ENCODE measurements at regions not wholly inside any gene's neighbourhood (a gene's known extent, or its start where the extent isn't known, plus 50 kb on each side); places are given as distances from the start of the nearest gene placed in this dataset.

GRCh38 chr22:26853071-26853470 lies 195.7 kb downstream of the MIAT start:
- no peaks in the 10 kb centered on the region for H3K27me3 ChIP-seq (ENCODE audit: control insufficient read depth, insufficient read depth, low read length)
- no peak for DNase-seq
- H3K36me3 ChIP-seq (replicated peaks; ENCODE audit: control insufficient read depth, insufficient read depth, low read length), result no peaks in the 10 kb centered on the region
- no peak overlapping the region for H3K4me3 ChIP-seq (ENCODE audit: insufficient read depth, low read depth, low read length)

GRCh38 chr22:26853495-26853894 lies 196.1 kb downstream of the MIAT start:
- H3K36me3 ChIP-seq (replicated peaks; ENCODE audit: control insufficient read depth, insufficient read depth, low read length), result no peaks in the 10 kb centered on the region
- no peak for DNase-seq
- H3K27me3 ChIP-seq (ENCODE audit: control insufficient read depth, insufficient read depth, low read length), result no peaks in the 10 kb centered on the region
- no peak overlapping the region for H3K4me3 ChIP-seq (ENCODE audit: insufficient read depth, low read depth, low read length)

GRCh38 chr22:26857169-26857568 lies 199.8 kb downstream of the MIAT start:
- DNase-seq, result no peak
- Histone ChIP-seq H3K27me3 (ENCODE audit: control insufficient read depth, insufficient read depth, low read length) (no peaks in the 10 kb centered on the region), H3K4me3 (ENCODE audit: insufficient read depth, low read depth, low read length) (no peak overlapping the region)

GRCh38 chr22:26860301-26860700 lies 202.9 kb downstream of the MIAT start:
- Histone ChIP-seq H3K36me3 (replicated peaks; ENCODE audit: control insufficient read depth, insufficient read depth, low read length) (no peaks in the 10 kb centered on the region), H3K27me3 (ENCODE audit: control insufficient read depth, insufficient read depth, low read length) (no peaks in the 10 kb centered on the region), H3K4me3 (ENCODE audit: insufficient read depth, low read depth, low read length) (no peak overlapping the region)
- DNase-seq, result no peak

More at GRCh38 chr22:26857169-26857568, 199.8 kb downstream of the MIAT start:
- no peaks in the 10 kb centered on the region for H3K36me3 ChIP-seq (replicated peaks; ENCODE audit: control insufficient read depth, insufficient read depth, low read length)

GRCh38 chr22:26865021-26865420 lies 207.6 kb downstream of the MIAT start:
- H3K27me3 ChIP-seq (ENCODE audit: control insufficient read depth, insufficient read depth, low read length), result no peaks in the 10 kb centered on the region
- H3K4me3 ChIP-seq (ENCODE audit: insufficient read depth, low read depth, low read length), result no peak overlapping the region
- no peaks in the 10 kb centered on the region for H3K36me3 ChIP-seq (replicated peaks; ENCODE audit: control insufficient read depth, insufficient read depth, low read length)
- no peak for DNase-seq

GRCh38 chr22:26883393-26883792 lies 226.0 kb downstream of the MIAT start:
- H3K4me3 ChIP-seq (ENCODE audit: insufficient read depth, low read depth, low read length), result no peak overlapping the region
- H3K27me3 ChIP-seq (ENCODE audit: control insufficient read depth, insufficient read depth, low read length), result no peaks in the 10 kb centered on the region
- no peaks in the 10 kb centered on the region for H3K36me3 ChIP-seq (replicated peaks; ENCODE audit: control insufficient read depth, insufficient read depth, low read length)
- no peak for DNase-seq

GRCh38 chr22:26884921-26885320 lies 227.5 kb downstream of the MIAT start:
- no peak for DNase-seq
- H3K36me3 ChIP-seq (replicated peaks; ENCODE audit: control insufficient read depth, insufficient read depth, low read length), result no peaks in the 10 kb centered on the region
- no peaks in the 10 kb centered on the region for H3K27me3 ChIP-seq (ENCODE audit: control insufficient read depth, insufficient read depth, low read length)
- H3K4me3 ChIP-seq (ENCODE audit: insufficient read depth, low read depth, low read length), result no peak overlapping the region

- DNase-seq, result no peak
- no peaks in the 10 kb centered on the region for H3K27me3 ChIP-seq (ENCODE audit: control insufficient read depth, insufficient read depth, low read length)
- H3K4me3 ChIP-seq (ENCODE audit: insufficient read depth, low read depth, low read length), result no peak overlapping the region
- no peaks in the 10 kb centered on the region for H3K36me3 ChIP-seq (replicated peaks; ENCODE audit: control insufficient read depth, insufficient read depth, low read length)
Observed at GRCh38 chr22:26885441-26886261, 228.3 kb downstream of the MIAT start.

- H3K27me3 ChIP-seq (ENCODE audit: control insufficient read depth, insufficient read depth, low read length), result no peaks in the 10 kb centered on the region
- no peak for DNase-seq
- no peaks in the 10 kb centered on the region for H3K36me3 ChIP-seq (replicated peaks; ENCODE audit: control insufficient read depth, insufficient read depth, low read length)
- H3K4me3 ChIP-seq (ENCODE audit: insufficient read depth, low read depth, low read length), result no peak overlapping the region
Observed at GRCh38 chr22:26887456-26887855, 230.1 kb downstream of the MIAT start.

GRCh38 chr22:26887916-26888315 lies 230.5 kb downstream of the MIAT start:
- Histone ChIP-seq H3K36me3 (replicated peaks; ENCODE audit: control insufficient read depth, insufficient read depth, low read length) (no peaks in the 10 kb centered on the region), H3K4me3 (ENCODE audit: insufficient read depth, low read depth, low read length) (no peak overlapping the region)
- no peak for DNase-seq

GRCh38 chr22:26888887-26889286 lies 231.5 kb downstream of the MIAT start:
- Histone ChIP-seq H3K4me3 (ENCODE audit: insufficient read depth, low read depth, low read length) (no peak overlapping the region), H3K36me3 (replicated peaks; ENCODE audit: control insufficient read depth, insufficient read depth, low read length) (no peaks in the 10 kb centered on the region), H3K27me3 (ENCODE audit: control insufficient read depth, insufficient read depth, low read length) (no peaks in the 10 kb centered on the region)
- DNase-seq, result no peak

More at GRCh38 chr22:26887916-26888315, 230.5 kb downstream of the MIAT start:
- no peaks in the 10 kb centered on the region for H3K27me3 ChIP-seq (ENCODE audit: control insufficient read depth, insufficient read depth, low read length)

GRCh38 chr22:26889802-26890201 lies 232.4 kb downstream of the MIAT start:
- Histone ChIP-seq H3K4me3 (ENCODE audit: insufficient read depth, low read depth, low read length) (no peak overlapping the region), H3K27me3 (ENCODE audit: control insufficient read depth, insufficient read depth, low read length) (no peaks in the 10 kb centered on the region), H3K36me3 (replicated peaks; ENCODE audit: control insufficient read depth, insufficient read depth, low read length) (no peaks in the 10 kb centered on the region)
- DNase-seq, result no peak

GRCh38 chr22:26890870-26891269 lies 233.5 kb downstream of the MIAT start:
- no peak overlapping the region for H3K4me3 ChIP-seq (ENCODE audit: insufficient read depth, low read depth, low read length)
- no peak for DNase-seq
- H3K27me3 ChIP-seq (ENCODE audit: control insufficient read depth, insufficient read depth, low read length), result no peaks in the 10 kb centered on the region
- no peaks in the 10 kb centered on the region for H3K36me3 ChIP-seq (replicated peaks; ENCODE audit: control insufficient read depth, insufficient read depth, low read length)

GRCh38 chr22:26891429-26891828 lies 234.0 kb downstream of the MIAT start:
- Histone ChIP-seq H3K27me3 (ENCODE audit: control insufficient read depth, insufficient read depth, low read length) (no peaks in the 10 kb centered on the region), H3K4me3 (ENCODE audit: insufficient read depth, low read depth, low read length) (no peak overlapping the region), H3K36me3 (replicated peaks; ENCODE audit: control insufficient read depth, insufficient read depth, low read length) (no peaks in the 10 kb centered on the region)
- no peak for DNase-seq

- no peak for DNase-seq
- H3K27me3 ChIP-seq (ENCODE audit: control insufficient read depth, insufficient read depth, low read length), result no peaks in the 10 kb centered on the region
- H3K4me3 ChIP-seq (ENCODE audit: insufficient read depth, low read depth, low read length), result no peak overlapping the region
- H3K36me3 ChIP-seq (replicated peaks; ENCODE audit: control insufficient read depth, insufficient read depth, low read length), result no peaks in the 10 kb centered on the region
Observed at GRCh38 chr22:26892166-26893041, 235.0 kb downstream of the MIAT start.

Data from H7 (cell line).